GM18508 (cell line): ENCODE measurements at regions not wholly inside any gene's neighbourhood (a gene's known extent, or its start where the extent isn't known, plus 50 kb on each side); places are given as distances from the start of the nearest gene placed in this dataset.

Experiments
- ATAC-seq: cut with Tn5 transposase; IDR thresholded peaks from one replicate; pipeline ENCODE4 v1.9.1; 2021; ENCODE audit warnings: moderate number of reproducible peaks; ENCODE audit not compliant: insufficient read depth, unreplicated experiment

DNA sequence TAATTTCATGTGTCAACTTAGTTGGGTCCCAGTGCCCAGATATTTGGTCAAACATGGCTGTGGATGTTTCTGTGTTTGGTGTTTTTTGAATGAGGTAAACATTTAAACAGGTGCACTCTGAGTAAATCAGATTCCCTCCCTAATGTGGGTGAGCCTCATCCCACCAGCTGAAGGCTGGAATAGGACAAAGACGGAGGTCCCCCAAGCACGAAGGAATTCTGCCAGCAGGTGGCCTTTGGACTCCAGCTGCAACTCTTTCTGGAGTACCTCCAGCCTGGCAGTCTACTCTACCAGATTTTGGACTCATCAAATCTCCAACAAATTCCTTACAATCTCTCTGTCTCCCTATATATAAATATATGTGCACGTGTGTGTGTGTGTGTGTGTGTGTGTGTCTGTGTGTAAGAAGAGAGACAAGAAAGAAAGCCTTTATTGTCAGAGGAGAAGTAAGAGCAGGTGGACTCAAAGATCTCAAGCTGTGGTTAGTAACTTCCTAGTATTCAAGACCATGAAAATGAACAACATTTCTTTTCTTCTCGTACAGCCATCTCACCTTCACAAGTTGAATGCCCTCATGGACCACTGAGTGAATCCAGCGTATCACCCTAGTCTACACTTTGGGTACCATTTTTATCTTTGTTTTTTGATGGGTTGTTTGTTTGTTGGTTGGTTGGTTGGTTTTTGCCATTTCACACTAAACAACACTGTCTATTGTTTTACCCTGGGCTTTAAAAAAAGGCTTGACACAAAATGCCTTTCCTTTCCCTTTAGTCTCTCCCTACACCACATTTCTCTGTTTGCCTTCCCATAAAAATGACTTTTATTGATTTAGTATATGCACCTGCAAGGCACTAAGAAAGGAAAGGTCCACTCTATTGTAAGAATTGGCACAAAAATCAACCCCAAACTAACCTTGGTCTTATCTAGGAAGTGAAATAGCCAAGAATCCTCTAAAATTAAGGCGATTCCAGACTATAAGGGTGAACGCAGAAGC lies 118.7 kb downstream of the TENT4A start:
- no peak for ATAC-seq

DNA sequence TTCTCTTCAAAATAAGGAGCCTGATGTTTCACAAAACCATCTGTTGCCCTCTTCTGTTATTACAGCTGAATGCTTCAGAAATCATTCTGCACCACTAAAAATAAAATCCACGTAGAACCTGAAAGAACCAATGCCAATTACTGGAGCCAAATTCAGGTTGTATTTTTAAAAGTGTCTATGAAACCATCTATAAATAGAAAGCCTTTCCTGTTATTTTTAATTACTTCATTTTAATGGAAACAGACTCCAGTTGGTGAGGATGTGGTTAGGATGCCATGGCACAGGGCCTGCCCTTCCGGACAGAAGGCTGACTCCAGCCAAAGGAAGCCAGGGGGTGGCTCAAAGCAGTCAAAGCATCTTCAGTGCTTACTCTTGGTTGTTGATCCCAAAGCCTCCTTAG lies 119.8 kb downstream of the TENT4A start:
- ATAC-seq = no peak

DNA sequence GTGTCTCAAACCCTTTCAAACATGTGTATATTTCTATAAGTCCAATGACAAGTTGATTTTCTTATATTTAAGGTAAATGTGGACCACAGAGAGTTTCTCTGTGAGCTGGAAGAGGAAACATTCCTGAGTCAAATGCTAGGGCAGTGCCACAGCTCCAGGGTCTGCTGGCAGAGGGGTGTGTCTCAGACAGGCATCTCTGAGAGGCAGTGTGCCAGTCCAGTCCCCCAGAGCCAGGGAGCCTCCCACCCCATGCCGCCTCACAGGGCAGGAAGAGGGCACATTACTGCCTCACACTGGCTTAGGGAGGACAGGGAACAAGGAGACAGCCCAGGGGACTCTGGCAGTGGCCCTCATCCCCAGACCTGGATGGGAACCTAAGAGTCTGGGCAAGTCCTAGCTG lies 120.2 kb downstream of the TENT4A start:
- no peak for ATAC-seq

DNA sequence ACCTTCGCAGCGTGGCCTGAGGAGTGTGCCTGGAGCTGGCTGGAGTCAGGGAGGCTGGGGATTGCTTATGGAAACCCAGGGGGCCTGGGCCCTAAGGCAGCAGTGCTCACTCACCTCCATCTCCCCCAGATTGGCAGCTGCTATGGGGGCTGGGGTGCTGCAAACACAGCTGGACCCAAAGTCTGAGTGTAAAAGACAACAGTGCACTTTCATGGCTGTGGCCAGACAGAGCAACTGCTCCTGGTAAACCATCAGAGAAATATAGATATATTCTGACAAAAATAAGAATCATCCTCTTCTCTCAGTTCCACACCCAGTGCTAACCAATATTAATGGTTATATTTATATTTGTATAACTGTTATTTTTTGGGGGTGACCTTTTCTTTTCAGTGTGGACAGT lies 123.9 kb downstream of the TENT4A start:
- ATAC-seq = no peak

DNA sequence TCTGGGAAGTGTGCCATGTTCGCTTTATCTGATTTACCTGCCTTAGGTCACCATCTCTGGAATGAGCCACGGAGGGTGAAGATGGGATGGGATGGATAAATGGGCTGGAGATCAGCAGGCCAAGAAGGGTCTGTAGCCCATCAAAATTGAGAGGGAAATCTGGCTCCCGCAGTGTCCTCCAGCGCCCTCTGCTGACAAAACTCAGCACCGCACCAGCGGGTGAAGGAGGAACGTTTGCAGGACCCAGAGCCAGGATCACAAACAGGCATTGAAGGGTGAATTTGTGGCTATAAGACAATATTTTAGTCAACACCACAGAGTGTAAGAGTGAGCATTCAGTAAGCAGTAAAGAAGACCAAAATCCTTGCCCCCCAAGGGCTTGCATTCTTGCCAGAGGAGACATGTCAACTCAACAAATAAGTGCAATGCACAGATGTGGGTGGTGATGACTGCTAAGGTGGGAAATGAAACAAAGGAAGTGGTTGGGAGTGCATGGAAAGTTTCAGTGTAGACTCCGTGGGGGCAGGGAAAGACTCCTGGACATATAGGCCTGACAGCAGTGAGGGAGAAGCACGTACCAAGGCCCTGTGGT lies 124.4 kb downstream of the TENT4A start:
- no peak for ATAC-seq

DNA sequence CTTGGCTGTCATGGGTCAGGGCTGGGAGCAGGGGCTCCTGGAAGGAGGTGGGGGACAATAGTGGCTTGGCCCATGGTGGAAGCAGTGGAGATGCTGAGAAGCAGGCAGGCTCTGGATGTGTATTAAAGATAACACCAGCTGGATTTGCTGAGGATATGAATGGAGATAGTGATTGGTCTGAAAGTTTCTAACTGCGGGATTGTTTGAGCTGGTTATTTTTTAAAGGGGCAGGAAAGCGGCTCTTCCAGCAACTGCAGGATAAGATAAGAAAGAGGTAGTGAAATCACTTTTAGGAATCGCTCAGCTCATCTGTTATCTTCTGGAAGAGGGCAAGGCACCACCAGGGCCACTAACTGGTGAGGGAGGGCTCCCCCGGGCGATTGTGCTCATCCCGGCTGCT lies 125.5 kb downstream of the TENT4A start:
- ATAC-seq = no peak

DNA sequence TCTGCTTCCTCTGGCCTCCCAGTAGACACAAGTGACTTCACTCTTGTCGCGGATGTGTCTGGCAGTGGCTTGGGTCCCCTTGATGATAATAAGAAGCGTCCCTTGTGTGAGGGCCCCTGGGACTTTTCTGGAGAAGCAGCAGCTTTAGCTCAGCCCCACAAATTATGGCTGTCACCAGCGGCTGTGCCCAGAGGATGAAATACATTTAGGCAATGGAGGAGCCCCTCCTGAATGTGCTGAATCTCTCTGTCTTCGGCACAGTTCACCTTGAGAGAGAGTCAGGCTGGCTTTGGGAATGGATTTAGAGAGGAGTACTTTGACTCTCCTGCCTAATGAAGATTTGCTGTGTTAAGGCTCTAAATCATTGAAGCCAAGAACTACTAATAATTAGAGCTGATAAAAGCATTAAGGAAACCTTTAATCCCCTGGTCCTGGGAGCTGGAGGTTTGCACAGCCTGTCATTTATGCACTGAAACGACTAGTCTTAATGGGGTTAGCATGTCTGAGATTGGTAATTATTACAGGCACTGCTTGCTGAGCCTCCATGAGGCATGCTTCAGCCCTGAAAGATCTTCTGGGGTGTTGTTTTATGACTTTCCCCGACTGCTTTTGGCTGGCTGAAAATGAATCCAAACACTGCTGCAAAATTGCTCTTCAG lies 127.0 kb downstream of the TENT4A start:
- ATAC-seq = no peak

DNA sequence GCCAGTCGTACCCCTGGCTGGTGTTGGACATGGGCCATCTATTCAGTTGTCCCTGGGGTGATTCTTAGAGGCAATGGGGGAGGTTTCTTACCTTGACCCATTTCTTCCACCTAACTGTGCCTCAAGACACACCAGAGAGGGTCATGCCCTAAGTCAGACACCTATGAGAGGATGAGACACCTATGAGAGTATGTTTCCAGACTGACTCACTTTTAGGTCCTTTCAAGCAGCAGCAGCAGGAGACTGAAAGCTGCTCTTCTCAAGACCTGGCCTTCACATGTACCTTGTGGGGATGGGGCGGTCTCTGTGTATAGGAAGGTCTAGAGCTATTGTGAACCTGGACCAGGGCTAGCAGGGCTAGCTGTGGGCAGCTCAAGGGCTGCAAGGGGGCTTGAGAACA lies 130.1 kb downstream of the TENT4A start:
- ATAC-seq = no peak

DNA sequence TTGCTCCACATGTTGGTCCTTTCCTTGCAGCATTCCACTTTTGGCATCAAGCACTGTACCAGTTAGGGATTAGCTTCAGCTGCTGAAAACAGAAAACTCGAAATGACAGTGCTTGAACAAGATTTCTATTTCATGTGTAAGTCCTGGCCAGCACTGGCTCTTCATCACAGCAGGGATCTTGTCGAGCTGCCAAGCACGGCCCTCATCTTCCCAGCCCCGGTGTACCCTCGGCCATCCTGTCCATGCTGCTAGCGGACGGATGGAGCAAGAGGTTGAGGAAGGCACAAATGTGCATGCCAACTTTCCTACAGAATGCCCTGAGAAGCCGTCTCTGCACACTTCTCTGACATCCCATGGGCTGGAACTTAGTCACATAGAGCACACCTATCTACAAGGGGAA lies 130.6 kb downstream of the TENT4A start:
- no peak for ATAC-seq

DNA sequence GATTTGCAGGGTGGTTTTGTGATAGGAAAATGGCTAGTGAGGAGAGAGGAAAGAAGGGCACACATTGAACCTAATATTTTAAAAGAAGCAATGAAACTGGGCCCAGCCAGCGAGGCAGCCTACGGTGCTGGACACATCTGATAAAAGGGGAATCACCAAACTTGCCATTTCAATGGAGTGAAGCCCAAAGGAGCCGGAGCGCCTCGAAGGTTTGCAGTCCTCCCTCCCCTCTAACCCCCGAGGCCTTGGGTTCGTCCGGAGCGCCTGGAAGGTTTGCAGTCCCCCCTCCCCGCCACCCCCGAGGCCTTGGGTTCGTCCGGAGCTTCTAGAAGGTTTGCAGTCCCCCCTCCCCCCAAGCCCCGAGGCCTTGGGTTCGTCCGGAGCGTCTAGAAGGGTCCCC lies 132.6 kb downstream of the TENT4A start:
- no peak for ATAC-seq

DNA sequence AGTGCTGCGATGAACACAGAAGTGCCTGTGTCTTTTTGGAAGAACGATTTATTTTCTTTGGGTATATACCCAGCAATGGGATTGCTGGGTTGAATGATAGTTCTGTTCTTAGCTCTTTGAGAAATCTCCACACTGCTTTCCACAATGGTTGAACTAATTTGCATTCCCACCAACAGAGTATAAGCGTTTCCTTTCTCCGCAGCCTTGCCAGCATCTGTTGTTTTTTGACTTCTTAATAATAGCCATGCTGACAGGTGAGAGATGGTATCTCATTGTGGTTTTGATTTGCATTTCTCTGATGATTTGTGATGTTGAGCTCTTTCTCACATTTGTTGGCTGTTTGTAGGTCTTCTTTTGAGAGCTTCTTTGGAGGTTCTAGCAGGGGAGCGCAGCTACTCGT lies 134.6 kb downstream of the TENT4A start:
- no peak for ATAC-seq

DNA sequence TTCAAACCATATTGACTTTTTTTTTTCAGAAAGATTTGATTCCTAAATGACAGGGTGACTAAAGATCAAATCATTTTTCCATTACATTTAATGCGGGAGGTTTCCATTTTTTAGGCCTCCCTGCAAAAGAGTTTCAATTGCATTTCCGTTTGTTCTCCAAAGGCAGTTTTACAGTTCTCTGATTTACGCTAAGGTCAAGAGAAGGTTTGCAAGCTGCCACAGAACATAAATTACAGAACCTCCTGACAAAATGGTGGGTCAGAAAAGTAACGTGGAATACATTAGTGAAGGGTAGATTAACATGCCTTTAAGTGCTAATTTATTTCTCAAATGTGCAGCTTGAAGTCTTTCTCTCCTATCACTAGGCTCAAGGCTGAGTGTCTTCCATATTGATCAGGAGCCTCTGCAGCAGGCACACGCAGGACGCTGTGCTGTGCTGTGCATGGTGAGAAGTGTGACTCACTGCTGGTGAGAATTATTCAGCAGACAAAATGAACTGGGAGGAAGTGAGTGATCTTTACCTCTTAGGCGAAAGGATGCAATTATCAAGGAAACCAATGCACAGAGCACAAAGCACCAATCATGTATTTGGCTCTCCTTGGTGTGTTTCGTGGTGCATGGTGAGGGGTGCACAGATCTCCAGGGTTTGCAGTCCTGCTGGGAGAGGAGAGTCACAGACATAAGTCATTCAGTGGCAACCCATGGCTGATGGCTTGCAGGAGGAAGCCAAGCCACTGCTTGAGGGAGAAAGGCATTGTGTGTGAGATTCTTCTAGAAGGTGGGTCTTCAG lies 136.3 kb downstream of the TENT4A start:
- ATAC-seq = no peak

DNA sequence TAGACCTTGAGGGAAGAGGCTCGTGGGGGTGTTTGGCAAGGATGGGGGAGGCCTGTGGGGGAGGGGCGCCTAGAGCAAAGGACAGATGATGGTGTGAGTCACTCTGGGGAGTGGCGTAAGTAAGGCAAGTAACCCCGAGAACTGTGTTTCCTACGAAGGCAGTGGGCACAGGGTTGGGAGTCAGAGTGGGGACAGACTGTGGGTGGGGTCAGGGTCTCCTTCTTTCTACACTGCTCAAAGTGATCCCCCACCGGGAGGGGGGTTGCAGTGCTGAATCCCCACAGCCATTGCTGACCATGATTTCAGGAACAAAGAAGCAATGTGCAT lies 136.8 kb downstream of the TENT4A start:
- ATAC-seq = no peak

DNA sequence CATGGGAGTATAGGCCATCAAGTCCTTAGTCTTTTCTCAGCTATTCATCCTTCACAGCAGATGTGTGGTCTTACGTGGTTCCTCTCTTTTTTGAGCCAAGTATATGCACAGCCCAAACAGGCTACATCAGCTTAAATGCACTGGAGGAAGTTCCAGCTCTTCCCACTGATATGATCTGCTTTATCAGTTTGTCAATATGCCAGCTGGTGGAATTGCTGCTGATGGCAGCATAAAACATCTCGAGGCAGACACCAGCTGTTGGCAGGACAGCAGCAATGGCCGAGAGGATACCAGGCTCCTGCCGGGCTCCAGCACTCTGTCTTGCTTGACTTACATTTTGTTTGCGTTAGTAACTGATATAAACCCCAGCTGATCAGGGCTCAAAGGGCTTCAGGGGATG lies 143.4 kb downstream of the TENT4A start:
- no peak for ATAC-seq

DNA sequence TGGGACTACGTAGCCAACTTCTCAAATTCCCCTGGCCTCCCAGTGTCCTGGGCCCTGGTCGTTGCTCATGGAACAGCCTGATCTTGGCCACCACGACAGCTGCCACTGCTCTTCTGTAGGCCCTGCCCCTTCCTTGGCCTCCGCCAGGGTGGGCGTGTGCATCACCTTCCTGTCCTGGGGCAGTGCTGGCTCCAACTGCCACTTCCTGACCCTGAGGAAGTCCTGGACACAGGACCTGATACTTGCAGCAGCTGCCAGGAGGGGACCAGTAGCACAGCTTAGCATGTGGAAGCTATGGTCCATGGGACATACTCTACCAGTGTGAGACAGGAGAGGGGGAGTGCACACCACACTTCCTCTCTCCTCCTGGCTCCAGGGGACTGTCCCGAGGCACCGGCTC lies 145.2 kb downstream of the TENT4A start:
- no peak for ATAC-seq

DNA sequence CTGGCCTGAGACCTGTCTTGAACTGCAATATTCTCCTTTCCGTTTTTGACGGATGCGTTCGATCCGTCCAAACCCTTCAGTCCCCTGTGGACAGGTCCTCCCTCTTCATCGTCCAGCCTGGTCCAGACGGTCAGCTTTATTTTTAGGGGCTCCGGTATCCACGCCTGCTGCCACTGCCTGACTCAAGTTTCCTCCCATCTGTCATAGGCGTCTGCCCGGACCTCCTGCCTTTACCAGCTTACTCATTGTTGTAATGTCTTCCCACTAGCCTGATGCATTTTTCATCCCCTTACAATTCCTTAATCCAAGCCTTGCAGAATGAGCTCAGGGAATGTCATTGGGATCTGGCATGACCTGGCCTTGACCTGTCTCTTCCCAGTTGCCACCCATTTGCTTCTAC lies 145.8 kb downstream of the TENT4A start:
- no peak for ATAC-seq

DNA sequence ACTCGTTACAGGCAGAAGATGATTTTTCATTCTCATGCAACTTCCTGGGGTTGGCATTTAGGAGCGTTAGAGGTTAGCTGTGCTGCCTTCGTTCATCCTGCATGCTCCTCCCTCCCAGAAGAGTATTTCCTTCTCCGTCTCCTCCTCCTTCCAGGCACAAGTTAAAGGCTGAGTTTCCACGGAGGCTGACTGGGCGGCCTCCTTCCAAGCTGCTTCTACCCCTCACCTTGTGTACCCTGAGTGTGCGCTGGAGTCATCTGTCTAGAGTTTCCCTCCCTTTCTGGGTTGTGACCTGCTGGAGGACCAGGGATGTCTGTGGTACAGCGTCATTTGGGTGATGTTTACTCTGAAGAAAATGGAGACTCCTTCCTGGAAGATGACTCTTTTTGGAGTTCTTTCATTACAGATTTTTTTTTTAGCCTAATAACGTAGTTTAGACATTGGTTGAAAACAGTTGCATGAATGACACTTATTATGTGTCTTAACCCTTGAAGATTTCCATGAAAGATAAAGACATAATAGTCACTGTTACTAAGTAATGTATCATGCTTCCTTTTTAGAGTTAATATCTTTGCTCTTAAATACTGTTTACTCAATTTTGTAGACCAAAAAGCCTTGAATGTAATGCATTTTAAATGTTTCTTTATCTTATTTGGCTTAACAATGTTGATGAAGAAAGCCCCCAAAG lies 146.9 kb downstream of the TENT4A start:
- ATAC-seq = no peak

DNA sequence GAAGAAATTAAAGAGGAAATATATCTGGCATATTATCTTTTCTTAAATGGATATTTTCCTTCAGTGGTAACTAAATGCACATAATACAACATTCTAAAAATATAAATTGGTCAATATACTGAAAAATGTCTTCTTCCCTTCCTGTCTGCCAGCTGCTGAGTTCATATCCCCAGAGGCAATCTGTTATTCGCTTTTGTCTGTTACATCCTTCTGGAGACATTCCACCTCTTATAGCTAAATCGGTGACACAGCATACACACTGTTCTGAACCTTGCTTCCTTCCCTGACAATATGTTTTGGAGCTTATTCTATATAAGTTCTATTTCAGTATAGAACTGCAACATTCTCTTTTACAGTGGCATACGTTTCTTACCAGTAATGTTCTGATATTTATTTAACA lies 147.8 kb downstream of the TENT4A start:
- no peak for ATAC-seq

DNA sequence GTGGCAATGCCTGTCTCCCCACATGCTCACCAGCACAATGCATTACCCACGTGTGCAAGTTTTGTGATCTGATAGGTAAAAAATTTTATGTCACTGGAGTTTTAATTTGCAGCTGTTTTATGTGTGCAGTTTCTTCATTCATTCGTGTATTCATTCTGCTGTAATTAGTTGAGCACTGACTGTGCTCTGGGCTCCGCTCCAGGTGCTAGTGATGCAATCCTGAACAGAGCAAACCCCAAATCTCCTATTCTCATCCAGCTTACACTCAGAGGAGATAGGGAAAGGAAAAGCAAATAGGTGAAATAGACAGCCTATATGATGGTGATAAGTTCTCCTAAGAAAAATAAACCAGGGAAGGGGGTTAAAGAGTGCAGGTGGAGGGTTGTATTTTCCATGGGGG lies 148.4 kb downstream of the TENT4A start:
- no peak for ATAC-seq

DNA sequence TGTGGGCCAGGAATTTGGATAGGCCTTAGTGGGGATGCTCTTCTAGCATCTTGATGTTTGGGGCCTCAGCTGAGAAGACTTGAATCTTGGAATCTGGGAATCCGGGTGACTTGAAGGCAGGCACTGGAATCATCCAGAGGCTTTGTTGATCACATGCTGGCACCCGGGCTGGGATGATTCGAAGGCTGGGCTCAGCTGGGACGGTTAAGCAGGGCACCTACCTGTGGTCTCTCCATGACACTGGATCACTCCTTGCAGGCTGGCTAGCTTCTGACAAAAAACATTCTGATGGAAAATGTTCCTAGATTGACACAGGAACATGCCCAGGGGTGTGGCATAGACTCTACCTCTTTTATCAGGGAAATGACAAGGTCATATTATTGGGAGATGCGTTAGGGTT lies 149.1 kb downstream of the TENT4A start:
- no peak for ATAC-seq
